Mesendoderm (in vitro differentiated cells): ENCODE measurements at regions not wholly inside any gene's neighbourhood (a gene's known extent, or its start where the extent isn't known, plus 50 kb on each side); places are given as distances from the start of the nearest gene placed in this dataset.

Experiments
- DNase-seq: peaks from one replicate; pipeline ENCODE4 v3.0.0; 2013
- H2AK5ac ChIP-seq: 2 replicates; pipeline ENCODE4 v1.6.1; 2013; ENCODE audit warnings: low read length, inconsistent platforms
- H2BK120ac ChIP-seq: 2 replicates; pipeline ENCODE4 v1.6.1; 2013; ENCODE audit warnings: low read depth, mild to moderate bottlenecking, low read length, moderate library complexity, mixed read lengths
- H2BK15ac ChIP-seq: replicated peaks from 2 replicates; pipeline ENCODE4 v1.6.1; 2013; ENCODE audit warnings: low read depth, mild to moderate bottlenecking, moderate library complexity
- H2BK5ac ChIP-seq: 2 replicates; pipeline ENCODE4 v1.6.1; 2013; ENCODE audit warnings: low read length, inconsistent platforms
- H3K18ac ChIP-seq: 2 replicates; pipeline ENCODE4 v1.6.1; 2013; ENCODE audit warnings: mild to moderate bottlenecking, low read length, mixed read lengths
- H3K23ac ChIP-seq: one replicate; pipeline ENCODE4 v1.6.1; 2013; ENCODE audit warnings: low read length
- H3K27ac ChIP-seq: 2 replicates; pipeline ENCODE4 v1.5.1; 2013; ENCODE audit warnings: low read depth, mild to moderate bottlenecking, inconsistent platforms, low read length, moderate library complexity
- H3K27me3 ChIP-seq: 2 replicates; pipeline ENCODE4 v1.6.1; 2013; ENCODE audit warnings: low read length, control low read depth, mild to moderate bottlenecking, inconsistent platforms; ENCODE audit not compliant: insufficient read depth, poor library complexity
- H3K36me3 ChIP-seq: 2 replicates; pipeline ENCODE4 v1.6.1; 2013; ENCODE audit warnings: low read length, inconsistent platforms; ENCODE audit not compliant: control insufficient read depth, insufficient read depth
- H3K4ac ChIP-seq: one replicate; pipeline ENCODE4 v1.6.1; 2013; ENCODE audit warnings: low read depth, mild to moderate bottlenecking, low read length, moderate library complexity
- H3K4me1 ChIP-seq: 2 replicates; pipeline ENCODE4 v1.6.1; 2013; ENCODE audit warnings: low read depth, low read length, inconsistent platforms; ENCODE audit not compliant: control insufficient read depth
- H3K4me2 ChIP-seq: 2 replicates; pipeline ENCODE4 v1.6.1; 2013; ENCODE audit warnings: low read length
- H3K4me3 ChIP-seq: 2 replicates; pipeline ENCODE4 v1.5.1; 2013; ENCODE audit warnings: mild to moderate bottlenecking, low read length
- H3K56ac ChIP-seq: one replicate; pipeline ENCODE4 v1.6.1; 2013; ENCODE audit warnings: low read length
- H3K79me1 ChIP-seq: 2 replicates; pipeline ENCODE4 v1.6.1; 2013; ENCODE audit warnings: low read length, inconsistent platforms
- H3K79me2 ChIP-seq: 2 replicates; pipeline ENCODE4 v1.6.1; 2013; ENCODE audit warnings: mild to moderate bottlenecking, low read length; ENCODE audit not compliant: control insufficient read depth, insufficient read depth
- H3K9ac ChIP-seq: 2 replicates; pipeline ENCODE4 v1.6.1; 2013; ENCODE audit warnings: low read length, inconsistent platforms
- H4K5ac ChIP-seq: one replicate; pipeline ENCODE4 v1.6.1; 2013; ENCODE audit warnings: low read length
- H4K8ac ChIP-seq: one replicate; pipeline ENCODE4 v1.6.1; 2013; ENCODE audit warnings: low read depth, mild to moderate bottlenecking, control low read depth, low read length, moderate library complexity
- WGBS: extraction: QIAGEN DNeasy Blood & Tissue Kit; methylation state at CpG from one replicate; pipeline ENCODE4 v1.1.7; 2013; ENCODE audit warnings: low lambda C conversion rate, missing lambda C conversion rate; ENCODE audit not compliant: insufficient coverage; ENCODE audit errors: extremely low coverage; 5-methylcytosine and 5-hydroxymethylcytosine counted together

DNA sequence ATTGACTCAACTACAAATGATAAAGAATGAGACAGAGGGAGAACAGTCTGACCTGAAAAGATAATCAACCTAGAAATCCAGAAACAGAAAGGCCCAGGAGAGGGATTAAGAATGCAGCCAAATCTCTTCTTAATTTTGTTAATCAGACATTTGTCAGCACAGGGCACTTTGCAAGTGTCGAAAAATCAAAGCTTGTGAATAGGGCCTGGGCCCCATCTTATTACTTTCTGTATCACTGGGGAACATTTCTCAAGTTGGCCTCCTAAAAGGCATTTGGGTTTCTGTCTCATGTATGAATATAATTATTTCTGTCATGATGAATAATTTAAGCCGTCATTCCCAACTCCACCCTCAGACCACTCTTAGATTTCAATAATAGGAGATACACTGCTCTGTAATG lies 308.4 kb upstream of the PRKCQ start:
- Histone ChIP-seq H3K79me2 (no peaks in the 10 kb centered on the region), H3K27ac (no peak overlapping the region), H4K5ac (no peak overlapping the region), H3K4ac (no peak overlapping the region), H3K4me2 (no peak overlapping the region), H2AK5ac (no peak overlapping the region), H3K56ac (no peak overlapping the region), H2BK120ac (no peak overlapping the region), H2BK5ac (no peak overlapping the region), H3K4me3 (no peak overlapping the region), H3K23ac (no peak overlapping the region), H3K79me1 (no peaks in the 10 kb centered on the region), H3K27me3 (no peaks in the 10 kb centered on the region), H3K4me1 (no peaks in the 10 kb centered on the region), H3K18ac (no peak overlapping the region), H3K36me3 (no peaks in the 10 kb centered on the region), H3K9ac (no peak overlapping the region), H4K8ac (no peak overlapping the region), H2BK15ac (no peak overlapping the region)
- DNase-seq = no peak
- WGBS = no CpG with 5 or more reads among the region's 2 CpGs

DNA sequence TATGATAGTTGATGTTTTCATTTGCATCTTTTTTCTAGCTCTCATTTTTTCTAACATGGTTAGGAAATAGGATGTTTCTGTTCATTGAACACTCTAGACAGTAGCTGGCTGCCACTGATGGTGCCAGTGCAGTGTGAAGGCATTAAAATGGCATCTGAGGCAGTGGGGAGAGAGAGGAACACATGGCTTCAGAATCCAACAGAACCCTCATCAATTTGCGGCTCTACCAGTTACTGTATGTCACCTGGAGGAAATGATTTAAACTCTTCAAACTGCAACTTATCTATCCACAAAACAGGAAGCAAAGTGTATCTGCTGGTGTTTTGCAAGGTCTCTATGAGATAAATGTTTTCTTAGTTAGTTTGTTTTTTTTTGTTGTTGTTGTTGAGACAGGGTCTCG lies 305.2 kb upstream of the PRKCQ start:
- no peak overlapping the region for H4K5ac ChIP-seq
- H3K18ac ChIP-seq = no peak overlapping the region
- no peak overlapping the region for H2AK5ac ChIP-seq
- no peaks in the 10 kb centered on the region for H3K27me3 ChIP-seq
- no peak overlapping the region for H3K4ac ChIP-seq
- no peak overlapping the region for H3K56ac ChIP-seq
- H3K23ac ChIP-seq = no peak overlapping the region
- DNase-seq = no peak
- no peak overlapping the region for H2BK120ac ChIP-seq
- no peak overlapping the region for H3K4me2 ChIP-seq
- H3K79me2 ChIP-seq = no peaks in the 10 kb centered on the region
- H3K36me3 ChIP-seq = no peaks in the 10 kb centered on the region
- H2BK15ac ChIP-seq = no peak overlapping the region
- H4K8ac ChIP-seq = no peak overlapping the region
- H3K27ac ChIP-seq = no peak overlapping the region
- no peaks in the 10 kb centered on the region for H3K79me1 ChIP-seq
- H3K4me1 ChIP-seq = no peaks in the 10 kb centered on the region
- no peak overlapping the region for H3K9ac ChIP-seq
- no peak overlapping the region for H2BK5ac ChIP-seq
- no CpG with 5 or more reads among the region's 2 CpGs for WGBS
- no peak overlapping the region for H3K4me3 ChIP-seq

DNA sequence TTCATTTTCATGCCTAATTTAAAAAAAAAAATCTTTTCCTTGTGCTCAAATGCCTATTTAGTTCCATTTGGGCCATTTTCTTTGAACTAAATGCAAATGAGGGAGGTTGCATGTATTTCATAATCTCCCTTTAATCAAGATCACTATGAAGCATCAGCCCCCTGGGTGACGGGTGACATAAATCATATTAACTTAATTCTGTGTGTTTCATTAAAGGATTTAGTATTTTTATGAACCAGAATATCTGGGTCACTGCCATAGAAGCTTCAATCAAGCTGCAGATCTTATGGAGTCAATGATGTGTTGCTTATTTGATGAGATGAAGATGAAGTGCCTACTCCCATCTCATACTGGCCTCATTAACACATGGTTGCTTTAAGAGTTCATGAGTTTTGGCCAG lies 301.9 kb upstream of the PRKCQ start:
- Histone ChIP-seq H3K4ac (no peak overlapping the region), H4K8ac (no peak overlapping the region), H3K79me2 (no peaks in the 10 kb centered on the region), H3K18ac (no peak overlapping the region), H3K27me3 (no peaks in the 10 kb centered on the region), H3K4me2 (no peak overlapping the region), H2BK15ac (no peak overlapping the region), H3K36me3 (no peaks in the 10 kb centered on the region), H4K5ac (no peak overlapping the region), H3K4me3 (no peak overlapping the region), H2BK5ac (no peak overlapping the region), H3K9ac (no peak overlapping the region), H3K79me1 (no peaks in the 10 kb centered on the region), H2BK120ac (no peak overlapping the region), H3K27ac (no peak overlapping the region), H3K23ac (no peak overlapping the region), H2AK5ac (no peak overlapping the region), H3K4me1 (no peaks in the 10 kb centered on the region), H3K56ac (no peak overlapping the region)
- no peak for DNase-seq
- whole genome bisulfite sequencing = no CpG with 5 or more reads among the region's 1 CpG

DNA sequence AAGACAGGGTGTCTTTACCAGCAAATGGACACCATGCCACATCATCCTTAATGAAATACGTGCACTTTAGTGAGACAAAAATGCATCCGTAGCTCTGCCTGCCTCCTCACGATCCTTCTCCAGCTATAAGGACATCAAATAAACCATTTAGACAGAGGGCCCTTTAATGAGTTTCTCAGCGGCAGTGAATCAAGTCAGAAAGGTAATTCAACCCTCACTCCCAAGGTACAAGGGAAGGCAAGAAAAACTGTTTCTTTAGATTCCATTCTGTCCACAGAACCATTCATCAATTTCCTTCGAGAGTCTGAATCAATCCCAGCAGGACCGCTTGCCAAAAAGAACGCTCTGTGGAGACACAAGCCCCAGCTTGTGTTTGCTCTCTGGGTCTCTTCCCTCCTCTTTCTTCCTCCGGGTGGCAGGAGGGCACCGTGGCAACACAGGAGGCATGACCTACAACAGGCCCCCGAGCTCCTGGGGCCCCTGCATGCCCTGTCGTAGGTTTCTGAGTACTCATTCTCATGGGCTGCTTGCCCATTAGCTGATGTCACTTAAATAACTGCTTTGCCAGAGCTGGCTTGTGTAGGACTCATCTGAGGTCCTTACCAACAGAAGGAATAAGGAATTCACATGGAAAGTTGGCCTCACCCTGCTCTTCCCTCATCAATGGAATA lies 297.8 kb upstream of the PRKCQ start:
- no peak overlapping the region for H3K56ac ChIP-seq
- H3K27ac ChIP-seq = no peak overlapping the region
- H3K27me3 ChIP-seq = no peaks in the 10 kb centered on the region
- no CpG with 5 or more reads among the region's 11 CpGs for WGBS
- H3K4ac ChIP-seq = no peak overlapping the region
- H3K18ac ChIP-seq = no peak overlapping the region
- no peak overlapping the region for H2AK5ac ChIP-seq
- no peaks in the 10 kb centered on the region for H3K79me1 ChIP-seq
- H2BK15ac ChIP-seq = no peak overlapping the region
- H4K5ac ChIP-seq = no peak overlapping the region
- H3K36me3 ChIP-seq = no peaks in the 10 kb centered on the region
- no peaks in the 10 kb centered on the region for H3K79me2 ChIP-seq
- no peak overlapping the region for H3K4me2 ChIP-seq
- no peak overlapping the region for H3K23ac ChIP-seq
- H3K4me3 ChIP-seq = no peak overlapping the region
- H2BK120ac ChIP-seq = no peak overlapping the region
- DNase-seq = peak; percentile 27
- H4K8ac ChIP-seq = no peak overlapping the region
- H2BK5ac ChIP-seq = no peak overlapping the region
- no peaks in the 10 kb centered on the region for H3K4me1 ChIP-seq
- H3K9ac ChIP-seq = no peak overlapping the region

DNA sequence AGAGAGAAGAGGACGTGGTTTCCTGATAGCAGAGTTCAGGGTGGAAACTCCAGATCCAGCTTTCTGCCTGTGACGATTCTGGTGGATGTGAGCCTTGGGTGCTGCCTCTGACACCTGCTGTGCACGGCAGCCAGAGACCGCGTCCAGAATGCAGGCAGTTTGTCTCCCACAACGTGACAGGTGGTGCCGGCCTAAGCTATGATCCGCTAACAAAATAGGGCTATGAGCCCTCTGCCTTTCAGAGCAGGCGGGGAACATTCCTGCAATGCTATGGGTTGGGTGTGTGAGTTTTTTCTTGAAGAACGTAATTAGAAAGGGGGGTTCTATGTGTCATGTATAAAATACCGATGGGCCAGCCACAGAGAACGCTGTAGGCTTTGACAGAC lies 297.3 kb upstream of the PRKCQ start:
- Histone ChIP-seq H3K23ac (no peak overlapping the region), H4K8ac (no peak overlapping the region), H4K5ac (no peak overlapping the region), H3K27me3 (no peaks in the 10 kb centered on the region), H3K4me3 (no peak overlapping the region), H3K4me1 (no peaks in the 10 kb centered on the region), H3K4ac (no peak overlapping the region), H3K9ac (no peak overlapping the region), H2BK15ac (no peak overlapping the region), H2BK120ac (no peak overlapping the region), H3K27ac (no peak overlapping the region), H3K18ac (no peak overlapping the region), H2AK5ac (no peak overlapping the region), H3K79me2 (no peaks in the 10 kb centered on the region), H3K4me2 (no peak overlapping the region), H3K36me3 (no peaks in the 10 kb centered on the region), H2BK5ac (no peak overlapping the region), H3K56ac (no peak overlapping the region), H3K79me1 (no peaks in the 10 kb centered on the region)
- no CpG with 5 or more reads among the region's 12 CpGs for WGBS
- no peak for DNase-seq

DNA sequence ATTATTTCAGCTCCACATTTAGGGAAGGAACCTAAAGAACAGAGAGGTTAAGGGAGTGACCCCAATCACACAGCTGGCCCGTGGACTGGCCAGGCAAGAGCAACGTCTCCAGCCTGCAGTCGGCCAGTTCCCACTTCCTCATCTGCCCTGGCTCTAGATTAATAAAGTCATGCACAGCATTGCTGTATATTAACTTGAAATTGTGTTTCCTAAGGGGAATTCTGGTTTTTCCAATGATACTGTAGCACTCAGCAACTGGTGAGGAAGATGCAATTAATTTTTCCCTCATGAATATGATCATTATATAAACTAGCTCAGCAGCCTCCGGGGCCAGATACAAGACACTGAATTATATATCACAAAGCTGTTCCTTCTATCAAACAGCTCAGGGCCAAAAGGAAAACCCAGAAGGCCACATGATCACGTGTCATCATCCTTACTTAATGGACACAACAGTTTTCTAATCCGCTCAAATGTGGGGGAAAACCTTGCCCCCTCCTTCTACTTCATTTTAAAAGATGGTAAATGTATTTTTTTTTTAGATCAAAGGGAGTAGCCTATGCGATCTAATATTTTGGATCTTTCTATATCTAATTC lies 295.3 kb upstream of the PRKCQ start:
- no peak overlapping the region for H3K4ac ChIP-seq
- no peaks in the 10 kb centered on the region for H3K79me1 ChIP-seq
- no peaks in the 10 kb centered on the region for H3K27me3 ChIP-seq
- H2BK15ac ChIP-seq = no peak overlapping the region
- DNase-seq = no peak
- no peak overlapping the region for H3K9ac ChIP-seq
- no peaks in the 10 kb centered on the region for H3K36me3 ChIP-seq
- no peaks in the 10 kb centered on the region for H3K79me2 ChIP-seq
- H3K4me1 ChIP-seq = no peaks in the 10 kb centered on the region
- H4K8ac ChIP-seq = no peak overlapping the region
- no peak overlapping the region for H3K56ac ChIP-seq
- H3K18ac ChIP-seq = no peak overlapping the region
- H3K27ac ChIP-seq = no peak overlapping the region
- no peak overlapping the region for H3K4me3 ChIP-seq
- H2BK5ac ChIP-seq = no peak overlapping the region
- no peak overlapping the region for H3K23ac ChIP-seq
- no peak overlapping the region for H2AK5ac ChIP-seq
- WGBS = no CpG with 5 or more reads among the region's 7 CpGs
- no peak overlapping the region for H4K5ac ChIP-seq
- no peak overlapping the region for H2BK120ac ChIP-seq
- no peak overlapping the region for H3K4me2 ChIP-seq
